ENCODE measurements at regions not wholly inside any gene's neighbourhood (a gene's known extent, or its start where the extent isn't known, plus 50 kb on each side); places are given as distances from the start of the nearest gene placed in this dataset.
A peak's percentile ranks its signal among the peaks of the same experiment; 100 is the strongest.

DNA sequence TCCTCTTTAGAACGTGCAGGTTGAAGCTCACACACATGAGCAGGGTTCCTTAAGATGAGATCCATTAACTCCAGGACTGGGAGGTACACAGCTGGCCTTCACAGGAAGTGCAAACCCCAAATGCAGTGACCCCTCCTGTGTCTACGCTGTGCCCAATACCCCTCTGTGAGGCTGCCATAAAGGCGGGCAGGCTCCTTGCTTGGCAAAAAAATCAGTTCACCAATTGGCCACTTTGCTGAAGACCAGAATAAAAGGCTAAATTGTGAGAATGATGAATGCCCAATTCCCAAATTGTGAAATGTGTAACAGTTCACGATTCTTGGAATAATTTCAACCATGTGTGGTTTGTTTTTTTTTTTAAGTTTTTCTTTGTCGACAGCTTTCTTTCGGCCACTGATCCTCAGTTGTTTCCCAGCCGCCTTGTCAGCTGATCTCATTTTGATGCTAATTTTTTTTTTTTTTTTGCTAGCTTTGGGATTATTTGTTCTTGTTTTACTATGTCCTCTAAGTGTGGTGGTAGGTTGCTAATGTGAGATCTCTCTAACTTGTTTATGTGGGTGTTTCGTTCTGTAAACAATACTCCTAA is 101.9 kb upstream of the PRSS58 start:
- TF ChIP-seq SPI1 (IDR thresholded peaks at IDR 0.05; ENCODE audit: borderline replicate concordance, low read depth) (no peak), CTCF (IDR thresholded peaks at IDR 0.05; ENCODE audit: insufficient read depth, low read length) (no peak), POLR2AphosphoS5 (IDR thresholded peaks at IDR 0.05; ENCODE audit: low read depth) (no peak), GABPA (IDR thresholded peaks at IDR 0.05; ENCODE audit: low read depth) (no peak)
- TF ChIP-seq, protein P1, sequence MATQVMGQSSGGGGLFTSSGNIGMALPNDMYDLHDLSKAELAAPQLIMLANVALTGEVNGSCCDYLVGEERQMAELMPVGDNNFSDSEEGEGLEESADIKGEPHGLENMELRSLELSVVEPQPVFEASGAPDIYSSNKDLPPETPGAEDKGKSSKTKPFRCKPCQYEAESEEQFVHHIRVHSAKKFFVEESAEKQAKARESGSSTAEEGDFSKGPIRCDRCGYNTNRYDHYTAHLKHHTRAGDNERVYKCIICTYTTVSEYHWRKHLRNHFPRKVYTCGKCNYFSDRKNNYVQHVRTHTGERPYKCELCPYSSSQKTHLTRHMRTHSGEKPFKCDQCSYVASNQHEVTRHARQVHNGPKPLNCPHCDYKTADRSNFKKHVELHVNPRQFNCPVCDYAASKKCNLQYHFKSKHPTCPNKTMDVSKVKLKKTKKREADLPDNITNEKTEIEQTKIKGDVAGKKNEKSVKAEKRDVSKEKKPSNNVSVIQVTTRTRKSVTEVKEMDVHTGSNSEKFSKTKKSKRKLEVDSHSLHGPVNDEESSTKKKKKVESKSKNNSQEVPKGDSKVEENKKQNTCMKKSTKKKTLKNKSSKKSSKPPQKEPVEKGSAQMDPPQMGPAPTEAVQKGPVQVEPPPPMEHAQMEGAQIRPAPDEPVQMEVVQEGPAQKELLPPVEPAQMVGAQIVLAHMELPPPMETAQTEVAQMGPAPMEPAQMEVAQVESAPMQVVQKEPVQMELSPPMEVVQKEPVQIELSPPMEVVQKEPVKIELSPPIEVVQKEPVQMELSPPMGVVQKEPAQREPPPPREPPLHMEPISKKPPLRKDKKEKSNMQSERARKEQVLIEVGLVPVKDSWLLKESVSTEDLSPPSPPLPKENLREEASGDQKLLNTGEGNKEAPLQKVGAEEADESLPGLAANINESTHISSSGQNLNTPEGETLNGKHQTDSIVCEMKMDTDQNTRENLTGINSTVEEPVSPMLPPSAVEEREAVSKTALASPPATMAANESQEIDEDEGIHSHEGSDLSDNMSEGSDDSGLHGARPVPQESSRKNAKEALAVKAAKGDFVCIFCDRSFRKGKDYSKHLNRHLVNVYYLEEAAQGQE (IDR thresholded peaks at IDR 0.05; ENCODE audit: insufficient replicate concordance, low read depth): no peak
- H3K4me3 ChIP-seq (replicated peaks; ENCODE audit: insufficient read depth, low read length): no peak overlapping the region
- H3K27ac ChIP-seq (replicated peaks): no peak overlapping the region
- no peak for DNase-seq (ENCODE audit: low read depth in 1 of 2, low spot score in 1 of 2)
- H3K27me3 ChIP-seq (ENCODE audit: insufficient read depth, poor library complexity, severe bottlenecking): no peaks in the 10 kb centered on the region

DNA sequence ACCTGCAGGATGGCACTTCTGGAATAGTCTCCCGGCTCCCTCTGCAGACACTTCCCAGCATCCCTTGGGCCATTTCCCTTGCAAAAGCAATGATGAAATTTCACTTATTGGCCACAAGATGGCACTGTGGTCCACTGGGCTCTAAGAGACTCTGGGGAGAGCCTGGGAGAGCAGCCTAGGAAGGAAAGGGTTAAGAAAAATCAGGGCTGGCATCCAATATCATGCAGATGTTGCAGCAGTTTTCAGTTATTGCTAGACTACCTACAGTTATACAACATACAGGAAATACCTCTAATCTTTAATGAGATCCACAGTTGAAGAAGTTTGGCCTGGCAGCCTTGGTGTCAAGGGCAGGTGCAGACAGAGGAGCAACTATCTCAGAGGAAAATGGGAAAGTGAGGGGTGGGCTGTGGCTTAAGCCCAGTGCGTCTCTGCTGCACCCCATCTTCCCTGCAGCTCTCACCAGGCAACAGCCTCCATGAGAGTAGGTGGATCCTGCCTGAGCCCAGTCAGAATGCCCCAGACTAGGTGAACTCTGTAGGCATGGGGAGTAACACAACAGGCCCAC is 100.2 kb upstream of the PRSS58 start:
- DNase-seq (ENCODE audit: low read depth in 1 of 2, low spot score in 1 of 2): peak; percentile 44 to 58

GRCh38 chr7:142356166-142356565 is 98.3 kb upstream of the PRSS58 start:
- no peak for DNase-seq (ENCODE audit: low read depth in 1 of 2, low spot score in 1 of 2)
- TF ChIP-seq SPI1 (IDR thresholded peaks at IDR 0.05; ENCODE audit: borderline replicate concordance, low read depth) (no peak), GABPA (IDR thresholded peaks at IDR 0.05; ENCODE audit: low read depth) (no peak), POLR2AphosphoS5 (IDR thresholded peaks at IDR 0.05; ENCODE audit: low read depth) (no peak), CTCF (IDR thresholded peaks at IDR 0.05; ENCODE audit: insufficient read depth, low read length) (no peak)
- TF ChIP-seq, protein P1 (IDR thresholded peaks at IDR 0.05; ENCODE audit: insufficient replicate concordance, low read depth): no peak

More for the DNA sequence above, 100.2 kb upstream of the PRSS58 start:
- Histone ChIP-seq H3K27me3 (ENCODE audit: insufficient read depth, poor library complexity, severe bottlenecking) (no peaks in the 10 kb centered on the region), H3K27ac (replicated peaks) (no peak overlapping the region), H3K4me3 (replicated peaks; ENCODE audit: insufficient read depth, low read length) (no peak overlapping the region)
- TF ChIP-seq CTCF (IDR thresholded peaks at IDR 0.05; ENCODE audit: insufficient read depth, low read length) (peak; percentile 46), POLR2AphosphoS5 (IDR thresholded peaks at IDR 0.05; ENCODE audit: low read depth) (no peak), SPI1 (IDR thresholded peaks at IDR 0.05; ENCODE audit: borderline replicate concordance, low read depth) (no peak; the same call in 1 of the 2 replicates)
- TF ChIP-seq, protein P1 (IDR thresholded peaks at IDR 0.05; ENCODE audit: insufficient replicate concordance, low read depth): no peak

More at GRCh38 chr7:142356166-142356565, 98.3 kb upstream of the PRSS58 start:
- Histone ChIP-seq H3K27ac (replicated peaks) (no peak overlapping the region), H3K4me3 (replicated peaks; ENCODE audit: insufficient read depth, low read length) (no peak overlapping the region), H3K27me3 (ENCODE audit: insufficient read depth, poor library complexity, severe bottlenecking) (no peaks in the 10 kb centered on the region)
